NT2/D1 (cell line): ENCODE measurements at regions not wholly inside any gene's neighbourhood (a gene's known extent, or its start where the extent isn't known, plus 50 kb on each side); places are given as distances from the start of the nearest gene placed in this dataset.

Source experiments
- DNase-seq: peaks from one replicate; pipeline ENCODE4 v3.0.0-alpha.2; 2011; ENCODE audit warnings: low read depth, low spot score
- H3K27me3 ChIP-seq: 2 replicates; pipeline ENCODE4 v1.6.0; 2011; ENCODE audit warnings: mild to moderate bottlenecking; ENCODE audit not compliant: insufficient read length, insufficient read depth
- H3K36me3 ChIP-seq: 2 replicates; pipeline ENCODE4 v1.6.1; 2011; ENCODE audit warnings: mild to moderate bottlenecking, low read length, mixed read lengths; ENCODE audit not compliant: insufficient read depth, insufficient read length
- H3K4me1 ChIP-seq: 2 replicates; pipeline ENCODE4 v1.5.1; 2011; ENCODE audit not compliant: insufficient read depth, insufficient read length
- H3K4me3 ChIP-seq: 2 replicates; pipeline ENCODE4 v1.5.1; 2011; ENCODE audit warnings: low read depth; ENCODE audit not compliant: insufficient read length
- H3K9ac ChIP-seq: 2 replicates; pipeline ENCODE4 v1.6.0; 2011; ENCODE audit warnings: low read depth; ENCODE audit not compliant: insufficient read length
- H3K9me3 ChIP-seq: 2 replicates; pipeline ENCODE4 v1.5.1; 2011; ENCODE audit warnings: mild to moderate bottlenecking, low read length; ENCODE audit not compliant: insufficient read depth
- SUZ12 ChIP-seq: IDR thresholded peaks from 2 replicates; pipeline ENCODE4 v1.6.1; 2011; ENCODE audit not compliant: insufficient read length, insufficient read depth; ENCODE audit errors: extremely low read depth
- YY1 ChIP-seq: IDR thresholded peaks from 2 replicates; pipeline ENCODE4 v1.6.1; 2011; ENCODE audit not compliant: insufficient read length, insufficient read depth
- ZNF274 ChIP-seq: IDR thresholded peaks from 2 replicates; pipeline ENCODE4 v1.6.1; 2011; ENCODE audit warnings: mild to moderate bottlenecking, low read depth, low read length

- H3K27me3 ChIP-seq: no peaks in the 10 kb centered on the region
- H3K36me3 ChIP-seq: no peaks in the 10 kb centered on the region
- no peaks in the 10 kb centered on the region for H3K4me1 ChIP-seq
- no peak overlapping the region for H3K9ac ChIP-seq
- no peak for DNase-seq
- H3K9me3 ChIP-seq: no peaks in the 10 kb centered on the region
- TF ChIP-seq SUZ12: no peak
- no peak for TF ChIP-seq YY1
- TF ChIP-seq ZNF274: no peak
- H3K4me3 ChIP-seq: no peak overlapping the region
Observed at GRCh38 chr10:126806991-126807702, 98.1 kb upstream of the DOCK1 start.

GRCh38 chr10:126808103-126808502, 97.1 kb upstream of the DOCK1 start:
- no peak overlapping the region for H3K4me3 ChIP-seq
- DNase-seq: no peak
- H3K9me3 ChIP-seq: no peaks in the 10 kb centered on the region
- no peak overlapping the region for H3K9ac ChIP-seq
- TF ChIP-seq SUZ12: no peak
- no peak for TF ChIP-seq YY1
- no peak for TF ChIP-seq ZNF274
- H3K4me1 ChIP-seq: no peaks in the 10 kb centered on the region
- no peaks in the 10 kb centered on the region for H3K36me3 ChIP-seq
- H3K27me3 ChIP-seq: no peaks in the 10 kb centered on the region

- no peak overlapping the region for H3K9ac ChIP-seq
- no peaks in the 10 kb centered on the region for H3K27me3 ChIP-seq
- no peak for DNase-seq
- no peaks in the 10 kb centered on the region for H3K9me3 ChIP-seq
- no peak overlapping the region for H3K4me3 ChIP-seq
- no peaks in the 10 kb centered on the region for H3K4me1 ChIP-seq
- no peaks in the 10 kb centered on the region for H3K36me3 ChIP-seq
- no peak for TF ChIP-seq ZNF274
- TF ChIP-seq SUZ12: no peak
- no peak for TF ChIP-seq YY1
Observed at GRCh38 chr10:126813432-126813831, 91.8 kb upstream of the DOCK1 start.

GRCh38 chr10:126833542-126833941, 71.7 kb upstream of the DOCK1 start:
- Histone ChIP-seq H3K9ac (no peak overlapping the region), H3K9me3 (no peaks in the 10 kb centered on the region), H3K27me3 (no peaks in the 10 kb centered on the region), H3K4me1 (no peaks in the 10 kb centered on the region), H3K4me3 (no peak overlapping the region), H3K36me3 (no peaks in the 10 kb centered on the region)
- no peak for DNase-seq
- TF ChIP-seq ZNF274: no peak
- TF ChIP-seq SUZ12: no peak
- TF ChIP-seq YY1: no peak

- DNase-seq: no peak
- Histone ChIP-seq H3K4me3 (no peak overlapping the region), H3K27me3 (no peaks in the 10 kb centered on the region), H3K9ac (no peak overlapping the region), H3K36me3 (no peaks in the 10 kb centered on the region), H3K4me1 (no peaks in the 10 kb centered on the region), H3K9me3 (no peaks in the 10 kb centered on the region)
- TF ChIP-seq ZNF274 (no peak), SUZ12 (no peak), YY1 (no peak)
Observed at GRCh38 chr10:126836009-126836408, 69.2 kb upstream of the DOCK1 start.

- Histone ChIP-seq H3K4me1 (no peaks in the 10 kb centered on the region), H3K9me3 (no peaks in the 10 kb centered on the region), H3K4me3 (no peak overlapping the region), H3K27me3 (no peaks in the 10 kb centered on the region), H3K36me3 (no peaks in the 10 kb centered on the region), H3K9ac (no peak overlapping the region)
- DNase-seq: no peak
- TF ChIP-seq ZNF274 (no peak), SUZ12 (no peak), YY1 (no peak)
Observed at GRCh38 chr10:126838316-126838715, 66.9 kb upstream of the DOCK1 start.

- TF ChIP-seq YY1: no peak
- TF ChIP-seq SUZ12: no peak
- TF ChIP-seq ZNF274: no peak
- no peaks in the 10 kb centered on the region for H3K9me3 ChIP-seq
- DNase-seq: no peak
- H3K9ac ChIP-seq: no peak overlapping the region
- no peaks in the 10 kb centered on the region for H3K27me3 ChIP-seq
- H3K4me1 ChIP-seq: no peaks in the 10 kb centered on the region
- no peaks in the 10 kb centered on the region for H3K36me3 ChIP-seq
- no peak overlapping the region for H3K4me3 ChIP-seq
Observed at GRCh38 chr10:126839094-126839761, 66.0 kb upstream of the DOCK1 start.
